Dermis microvascular lymphatic vessel endothelial cell (primary cell): ENCODE measurements at regions not wholly inside any gene's neighbourhood (a gene's known extent, or its start where the extent isn't known, plus 50 kb on each side); places are given as distances from the start of the nearest gene placed in this dataset.
"Not testable (repeated sequence)": the region's sequence is repeated elsewhere in the genome, so short reads cannot be mapped to it uniquely, and the experiment has no call there.

Experiments
- DNase-seq, 2 donors: peaks; one replicate each; pipeline versions ENCODE4 v3.0.0 to v3.0.0-alpha.2; 2010; ENCODE audit warnings: low read depth in 2 of 2

- DNase-seq, result no peak
Observed at GRCh38 chr6:158920311-158920905, 79.6 kb downstream of the RSPH3 start.

GRCh38 chr6:158919865-158920264, 80.1 kb downstream of the RSPH3 start:
- DNase-seq, result no peak

GRCh38 chr6:158916617-158917016, 83.4 kb downstream of the RSPH3 start:
- no peak for DNase-seq

GRCh38 chr6:158914923-158915322, 85.1 kb downstream of the RSPH3 start:
- no peak for DNase-seq

GRCh38 chr6:158913580-158913979, 86.4 kb downstream of the RSPH3 start:
- no peak for DNase-seq

GRCh38 chr6:158912655-158913054, 87.3 kb downstream of the RSPH3 start:
- no peak for DNase-seq

GRCh38 chr6:158911746-158912480, 88.1 kb downstream of the RSPH3 start:
- DNase-seq, result no peak

- DNase-seq, result no peak
Observed at GRCh38 chr6:158910484-158911440, 89.2 kb downstream of the RSPH3 start.

GRCh38 chr6:158909938-158910337, 90.1 kb downstream of the RSPH3 start:
- DNase-seq, result no peak

GRCh38 chr6:158908606-158909005, 89.4 kb upstream of the EZR start:
- no peak for DNase-seq

- no peak for DNase-seq
Observed at GRCh38 chr6:158907931-158908330, 88.8 kb upstream of the EZR start.

- DNase-seq, result no peak
Observed at GRCh38 chr6:158906926-158907325, 87.8 kb upstream of the EZR start.

GRCh38 chr6:158905277-158905676, 86.1 kb upstream of the EZR start:
- DNase-seq, result no peak

- no peak for DNase-seq
Observed at GRCh38 chr6:158903801-158904200, 84.6 kb upstream of the EZR start.

- DNase-seq, result no peak
Observed at GRCh38 chr6:158900663-158901312, 81.6 kb upstream of the EZR start.

- no peak for DNase-seq
Observed at GRCh38 chr6:158897236-158897635, 78.1 kb upstream of the EZR start.

GRCh38 chr6:158895661-158896060, 76.5 kb upstream of the EZR start:
- DNase-seq, result no peak

- peak in 1 of 2 donors; percentile 26 for DNase-seq
Observed at GRCh38 chr6:158894193-158894592, 75.0 kb upstream of the EZR start.

GRCh38 chr6:158892266-158892665, 73.1 kb upstream of the EZR start:
- no peak for DNase-seq

GRCh38 chr6:158891560-158891959, 72.4 kb upstream of the EZR start:
- DNase-seq, result not testable (repeated sequence)

GRCh38 chr6:158888171-158888570, 69.0 kb upstream of the EZR start:
- DNase-seq, result not testable (repeated sequence)
